Loucy (cell line): ENCODE measurements at regions not wholly inside any gene's neighbourhood (a gene's known extent, or its start where the extent isn't known, plus 50 kb on each side); places are given as distances from the start of the nearest gene placed in this dataset.

Experiments
- CTCF ChIP-seq: fragments of 200-600 bp; sonication (generic); conservative IDR thresholded peaks from 2 replicates; pipeline ENCODE4 v1.5.1; 2014; ENCODE audit warnings: mild to moderate bottlenecking, antibody characterized with exemption, low read length
- EZH2phosphoT487 ChIP-seq: fragments of 200-600 bp; IDR thresholded peaks from 2 replicates; pipeline ENCODE4 v1.6.1; 2018; ENCODE audit warnings: antibody characterized with exemption, mild to moderate bottlenecking, moderate library complexity, borderline replicate concordance

GRCh38 chr3:94522488-94522887, 459.6 kb downstream of the NSUN3 start:
- TF ChIP-seq EZH2phosphoT487 (no peak), CTCF (no peak)
